ENCODE measurements at regions not wholly inside any gene's neighbourhood (a gene's known extent, or its start where the extent isn't known, plus 50 kb on each side); places are given as distances from the start of the nearest gene placed in this dataset.

DNA sequence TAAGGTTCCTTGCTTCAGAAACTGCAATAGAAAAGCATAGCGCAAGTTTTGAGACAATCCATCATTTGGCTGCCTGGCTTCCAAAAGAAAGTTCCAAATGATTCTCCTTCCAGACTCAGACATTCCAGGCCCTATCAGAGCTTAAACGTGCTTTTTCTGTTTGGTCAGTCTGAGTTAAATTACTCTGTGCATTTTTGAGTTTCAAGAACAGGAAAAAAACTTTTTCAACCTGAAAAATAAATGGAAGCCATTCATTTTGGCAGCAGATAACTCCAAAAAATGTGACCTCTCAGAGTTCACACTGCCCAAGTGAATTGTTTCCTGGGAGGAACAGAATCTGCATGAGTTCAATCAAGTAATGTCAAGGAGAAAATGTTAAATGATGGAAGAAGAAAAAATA, 354.2 kb downstream of the CXCL12 start:
- no peaks in the 10 kb centered on the region for H3K9me3 ChIP-seq
- no peak for TF ChIP-seq CTCF (IDR thresholded peaks at IDR 0.05)
- no peak for TF ChIP-seq POLR2A (IDR thresholded peaks at IDR 0.05)
- peak overlapping the region in 1 of 12 donors; percentile 23 for H3K27ac ChIP-seq
- peaks cover 0 to 15% (median 0%) of the 10 kb centered on the region in 12 donors for H3K4me1 ChIP-seq
- WGBS, 4 donors = 59 to 68% (median 64%) methylated on average over 2 of the region's 2 CpGs
- H3K27me3 ChIP-seq = no peaks in the 10 kb centered on the region
- ATAC-seq (no peak), DNase-seq (no peak)
- H3K36me3 ChIP-seq = no peaks in the 10 kb centered on the region
- H3K4me3 ChIP-seq = no peak overlapping the region
- intact Hi-C loops (cut with DNase I) = loop anchor here in 1 of 10 donors (1.0 kb wide), 1 partner anchor 340 kb away; no protein-coding TSS in a partner anchor

DNA sequence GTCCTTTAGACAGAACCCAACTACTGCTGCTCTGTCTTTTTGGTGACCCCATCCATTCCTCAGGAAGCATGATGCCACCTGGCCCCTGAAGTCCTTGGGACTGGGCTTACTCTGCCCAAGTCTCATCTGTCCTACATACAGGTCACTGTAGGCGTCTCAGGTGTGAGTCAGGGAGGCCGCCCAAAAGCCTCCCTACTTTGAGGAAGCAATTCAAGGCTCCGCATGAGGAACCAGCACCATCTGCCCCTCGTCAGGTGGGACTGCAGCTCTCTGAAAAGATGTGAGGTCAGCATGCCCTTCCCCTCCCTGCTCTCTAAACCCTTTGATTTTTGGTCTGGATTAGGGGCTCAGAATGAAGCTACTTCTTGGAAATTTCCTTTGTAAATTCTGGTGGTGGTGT, 354.8 kb downstream of the CXCL12 start:
- Histone ChIP-seq H3K36me3 (no peaks in the 10 kb centered on the region), H3K4me3 (no peak overlapping the region), H3K27ac (peak overlapping the region in 1 of 12 donors; percentile 23), H3K27me3 (no peaks in the 10 kb centered on the region), H3K4me1 (peaks cover 0 to 15% (median 0%) of the 10 kb centered on the region in 12 donors), H3K9me3 (no peaks in the 10 kb centered on the region)
- intact Hi-C loops (cut with DNase I) = loop anchor here in 1 of 10 donors (1.0 kb wide), 1 partner anchor 340 kb away; no protein-coding TSS in a partner anchor
- 77 to 98% (median 89%) methylated on average over 4 of the region's 4 CpGs for WGBS, 4 donors
- ATAC-seq = peak in 2 of 4 donors; percentile 38 to 63
- DNase-seq = peak in 1 of 5 donors; percentile 8
- TF ChIP-seq CTCF (IDR thresholded peaks at IDR 0.05) (peak in 5 of 12 donors; percentile 26 to 37 (median 27)), POLR2A (IDR thresholded peaks at IDR 0.05) (no peak)

GRCh38 chr10:44028384-44029137, 356.3 kb downstream of the CXCL12 start:
- no peaks in the 10 kb centered on the region for H3K36me3 ChIP-seq
- ATAC-seq (peak in 1 of 4 donors; percentile 20), DNase-seq (peak in 1 of 5 donors; percentile 7)
- intact Hi-C loops (cut with DNase I) = loop anchor here in 1 of 10 donors (5.0 kb wide), 1 partner anchor 336 kb away; no protein-coding TSS in a partner anchor
- no peak overlapping the region for H3K4me3 ChIP-seq
- no peak for TF ChIP-seq CTCF (IDR thresholded peaks at IDR 0.05)
- TF ChIP-seq POLR2A (IDR thresholded peaks at IDR 0.05) = no peak
- 86 to 96% (median 95%) methylated on average over 11 of the region's 11 CpGs for WGBS, 4 donors
- H3K27ac ChIP-seq = no peak overlapping the region
- peaks cover 0 to 15% (median 0%) of the 10 kb centered on the region in 12 donors for H3K4me1 ChIP-seq
- H3K27me3 ChIP-seq = no peaks in the 10 kb centered on the region
- peaks cover 0 to 9% (median 3%) of the 10 kb centered on the region in 12 donors for H3K9me3 ChIP-seq

- WGBS, 4 donors = 62 to 87% (median 77%) methylated on average over 6 of the region's 6 CpGs
- Histone ChIP-seq H3K9me3 (peaks cover 0 to 11% (median 3%) of the 10 kb centered on the region in 12 donors), H3K27ac (no peak overlapping the region), H3K4me3 (no peak overlapping the region), H3K4me1 (peaks cover 0 to 15% (median 2%) of the 10 kb centered on the region in 12 donors), H3K27me3 (no peaks in the 10 kb centered on the region), H3K36me3 (no peaks in the 10 kb centered on the region)
- DNase-seq = no peak
- TF ChIP-seq POLR2A (IDR thresholded peaks at IDR 0.05) (no peak), CTCF (IDR thresholded peaks at IDR 0.05) (no peak)
- intact Hi-C loops (cut with DNase I) = loop anchor here in 1 of 10 donors (5.0 kb wide), 1 partner anchor 332 kb away; no protein-coding TSS in a partner anchor
- ATAC-seq = no peak
Measured at GRCh38 chr10:44024356-44025116, 360.4 kb downstream of the CXCL12 start.
